Neural cell (in vitro differentiated cells): ENCODE measurements at regions not wholly inside any gene's neighbourhood (a gene's known extent, or its start where the extent isn't known, plus 50 kb on each side); places are given as distances from the start of the nearest gene placed in this dataset.

Experiments used
- H2AFZ ChIP-seq: fragments of 200-600, 300-800 bp; sonication (generic), shearing (Covaris generic); 2 replicates; pipeline ENCODE4 v1.6.0; 2014; ENCODE audit warnings: low read depth, mild to moderate bottlenecking, antibody characterized with exemption, low read length, moderate library complexity
- H3F3A ChIP-seq: fragments of 200-600 bp; shearing (Covaris generic); 2 replicates; pipeline ENCODE4 v1.6.1; 2016; ENCODE audit warnings: mild to moderate bottlenecking, moderate library complexity, mixed read lengths, antibody characterized with exemption, low read length; ENCODE audit not compliant: insufficient read depth, poor library complexity, severe bottlenecking
- H3K27ac ChIP-seq: fragments of 200-600, 300-800 bp; sonication (generic), shearing (Covaris generic); 2 replicates; pipeline ENCODE4 v1.5.1; 2014; ENCODE audit warnings: mild to moderate bottlenecking, low read length, moderate library complexity
- H3K27me3 ChIP-seq: fragments of 300-800, 200-600 bp; sonication (generic), shearing (Covaris generic); 2 replicates; pipeline ENCODE4 v1.6.0; 2014; ENCODE audit warnings: mild to moderate bottlenecking, low read depth, low read length, moderate library complexity; ENCODE audit not compliant: insufficient read depth
- H3K36me3 ChIP-seq: fragments of 300-800, 200-600 bp; sonication (generic), shearing (Covaris generic); 2 replicates; pipeline ENCODE4 v1.5.1; 2014; ENCODE audit warnings: mild to moderate bottlenecking, antibody characterized with exemption, low read length, moderate library complexity; ENCODE audit not compliant: insufficient read depth
- H3K4me2 ChIP-seq: fragments of 300-800, 200-600 bp; sonication (generic), shearing (Covaris generic); 2 replicates; pipeline ENCODE4 v1.6.0; 2014; ENCODE audit warnings: mild to moderate bottlenecking, low read length
- H3K4me3 ChIP-seq: fragments of 300-800, 200-600 bp; sonication (generic), shearing (Covaris generic); 2 replicates; pipeline ENCODE4 v1.5.1; 2014; ENCODE audit warnings: mild to moderate bottlenecking, low read length, moderate library complexity
- H3K79me2 ChIP-seq: fragments of 200-600 bp; shearing (Covaris generic); replicated peaks from 2 replicates; pipeline ENCODE4 v1.6.0; 2014; ENCODE audit warnings: mild to moderate bottlenecking, low read length, moderate library complexity; ENCODE audit not compliant: insufficient read depth
- H3K9ac ChIP-seq: fragments of 300-800, 200-600 bp; sonication (generic), shearing (Covaris generic); 2 replicates; pipeline ENCODE4 v1.6.1; 2016; ENCODE audit warnings: mild to moderate bottlenecking, low read length, mixed read lengths
- H3K9me2 ChIP-seq: fragments of 200-600 bp; shearing (Covaris generic); 2 replicates; pipeline ENCODE4 v1.6.1; 2016; ENCODE audit warnings: mild to moderate bottlenecking, low read length, mixed read lengths; ENCODE audit not compliant: insufficient read depth
- H3K9me3 ChIP-seq: fragments of 200-600, 300-800 bp; sonication (generic), shearing (Covaris generic); 2 replicates; pipeline ENCODE4 v1.6.1; 2016; ENCODE audit warnings: mild to moderate bottlenecking, mixed run types, low read length, moderate library complexity, mixed read lengths
- H4K20me1 ChIP-seq: fragments of 200-600 bp; shearing (Covaris generic); 2 replicates; pipeline ENCODE4 v1.6.1; 2016; ENCODE audit warnings: mild to moderate bottlenecking, mixed run types; ENCODE audit not compliant: insufficient read depth
- EP300 ChIP-seq: fragments of 450-650 bp; conservative IDR thresholded peaks from 2 replicates; pipeline ENCODE4 v1.6.1; 2014; ENCODE audit warnings: antibody characterized with exemption, mild to moderate bottlenecking, moderate library complexity; ENCODE audit not compliant: poor library complexity, severe bottlenecking
- EZH2 ChIP-seq: fragments of 200-600, 300-800 bp; shearing (Covaris generic), sonication (generic); IDR thresholded peaks from 2 replicates; pipeline ENCODE4 v1.6.1; 2014; ENCODE audit warnings: antibody characterized with exemption, low read length, borderline replicate concordance, mild to moderate bottlenecking; ENCODE audit not compliant: insufficient read depth, poor library complexity, severe bottlenecking
- MXI1 ChIP-seq: fragments of 450-650 bp; conservative IDR thresholded peaks from 2 replicates; pipeline ENCODE4 v1.6.1; 2014; ENCODE audit warnings: antibody characterized with exemption, mild to moderate bottlenecking; ENCODE audit not compliant: poor library complexity, severe bottlenecking
- POLR2AphosphoS5 ChIP-seq: IDR thresholded peaks from 2 replicates; pipeline ENCODE4 v1.6.1; 2012
- RAD21 ChIP-seq: fragments of 450-650 bp; conservative IDR thresholded peaks from 2 replicates; pipeline ENCODE4 v1.6.1; 2014; ENCODE audit warnings: antibody characterized with exemption, mild to moderate bottlenecking, moderate library complexity
- SMC3 ChIP-seq: fragments of 450-650 bp; conservative IDR thresholded peaks from 2 replicates; pipeline ENCODE4 v1.6.1; 2014; ENCODE audit warnings: antibody characterized with exemption, mild to moderate bottlenecking, moderate library complexity; ENCODE audit not compliant: poor library complexity
- TAF1 ChIP-seq: IDR thresholded peaks from 2 replicates; pipeline ENCODE4 v1.6.1; 2012; ENCODE audit warnings: low read depth
- TF ChIP-seq, protein P1 (sequence below): IDR thresholded peaks from 2 replicates; pipeline ENCODE4 v1.6.1; 2012; ENCODE audit warnings: borderline replicate concordance
- TF ChIP-seq, protein P2 (sequence below): fragments of 450-650 bp; IDR thresholded peaks from 2 replicates; pipeline ENCODE4 v1.5.1; 2014; ENCODE audit warnings: antibody characterized with exemption, mild to moderate bottlenecking, moderate library complexity; ENCODE audit not compliant: poor library complexity, severe bottlenecking

- Histone ChIP-seq H3K36me3 (no peaks in the 10 kb centered on the region), H3K4me3 (no peak overlapping the region), H3F3A (no peaks in the 10 kb centered on the region), H3K9ac (no peak overlapping the region), H3K27me3 (no peaks in the 10 kb centered on the region), H2AFZ (no peak overlapping the region), H3K9me3 (no peaks in the 10 kb centered on the region), H4K20me1 (no peaks in the 10 kb centered on the region), H3K9me2 (no peaks in the 10 kb centered on the region), H3K79me2 (no peaks in the 10 kb centered on the region), H3K4me2 (no peak overlapping the region), H3K27ac (no peak overlapping the region)
- TF ChIP-seq, protein P1, sequence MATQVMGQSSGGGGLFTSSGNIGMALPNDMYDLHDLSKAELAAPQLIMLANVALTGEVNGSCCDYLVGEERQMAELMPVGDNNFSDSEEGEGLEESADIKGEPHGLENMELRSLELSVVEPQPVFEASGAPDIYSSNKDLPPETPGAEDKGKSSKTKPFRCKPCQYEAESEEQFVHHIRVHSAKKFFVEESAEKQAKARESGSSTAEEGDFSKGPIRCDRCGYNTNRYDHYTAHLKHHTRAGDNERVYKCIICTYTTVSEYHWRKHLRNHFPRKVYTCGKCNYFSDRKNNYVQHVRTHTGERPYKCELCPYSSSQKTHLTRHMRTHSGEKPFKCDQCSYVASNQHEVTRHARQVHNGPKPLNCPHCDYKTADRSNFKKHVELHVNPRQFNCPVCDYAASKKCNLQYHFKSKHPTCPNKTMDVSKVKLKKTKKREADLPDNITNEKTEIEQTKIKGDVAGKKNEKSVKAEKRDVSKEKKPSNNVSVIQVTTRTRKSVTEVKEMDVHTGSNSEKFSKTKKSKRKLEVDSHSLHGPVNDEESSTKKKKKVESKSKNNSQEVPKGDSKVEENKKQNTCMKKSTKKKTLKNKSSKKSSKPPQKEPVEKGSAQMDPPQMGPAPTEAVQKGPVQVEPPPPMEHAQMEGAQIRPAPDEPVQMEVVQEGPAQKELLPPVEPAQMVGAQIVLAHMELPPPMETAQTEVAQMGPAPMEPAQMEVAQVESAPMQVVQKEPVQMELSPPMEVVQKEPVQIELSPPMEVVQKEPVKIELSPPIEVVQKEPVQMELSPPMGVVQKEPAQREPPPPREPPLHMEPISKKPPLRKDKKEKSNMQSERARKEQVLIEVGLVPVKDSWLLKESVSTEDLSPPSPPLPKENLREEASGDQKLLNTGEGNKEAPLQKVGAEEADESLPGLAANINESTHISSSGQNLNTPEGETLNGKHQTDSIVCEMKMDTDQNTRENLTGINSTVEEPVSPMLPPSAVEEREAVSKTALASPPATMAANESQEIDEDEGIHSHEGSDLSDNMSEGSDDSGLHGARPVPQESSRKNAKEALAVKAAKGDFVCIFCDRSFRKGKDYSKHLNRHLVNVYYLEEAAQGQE: no peak
- TF ChIP-seq MXI1 (no peak), RAD21 (no peak), SMC3 (no peak), TAF1 (no peak), EP300 (no peak), EZH2 (no peak), POLR2AphosphoS5 (no peak)
- TF ChIP-seq, protein P2, sequence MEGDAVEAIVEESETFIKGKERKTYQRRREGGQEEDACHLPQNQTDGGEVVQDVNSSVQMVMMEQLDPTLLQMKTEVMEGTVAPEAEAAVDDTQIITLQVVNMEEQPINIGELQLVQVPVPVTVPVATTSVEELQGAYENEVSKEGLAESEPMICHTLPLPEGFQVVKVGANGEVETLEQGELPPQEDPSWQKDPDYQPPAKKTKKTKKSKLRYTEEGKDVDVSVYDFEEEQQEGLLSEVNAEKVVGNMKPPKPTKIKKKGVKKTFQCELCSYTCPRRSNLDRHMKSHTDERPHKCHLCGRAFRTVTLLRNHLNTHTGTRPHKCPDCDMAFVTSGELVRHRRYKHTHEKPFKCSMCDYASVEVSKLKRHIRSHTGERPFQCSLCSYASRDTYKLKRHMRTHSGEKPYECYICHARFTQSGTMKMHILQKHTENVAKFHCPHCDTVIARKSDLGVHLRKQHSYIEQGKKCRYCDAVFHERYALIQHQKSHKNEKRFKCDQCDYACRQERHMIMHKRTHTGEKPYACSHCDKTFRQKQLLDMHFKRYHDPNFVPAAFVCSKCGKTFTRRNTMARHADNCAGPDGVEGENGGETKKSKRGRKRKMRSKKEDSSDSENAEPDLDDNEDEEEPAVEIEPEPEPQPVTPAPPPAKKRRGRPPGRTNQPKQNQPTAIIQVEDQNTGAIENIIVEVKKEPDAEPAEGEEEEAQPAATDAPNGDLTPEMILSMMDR: no peak
Measured at GRCh38 chr5:28831042-28831441, 1792.7 kb upstream of the CDH9 start.

DNA sequence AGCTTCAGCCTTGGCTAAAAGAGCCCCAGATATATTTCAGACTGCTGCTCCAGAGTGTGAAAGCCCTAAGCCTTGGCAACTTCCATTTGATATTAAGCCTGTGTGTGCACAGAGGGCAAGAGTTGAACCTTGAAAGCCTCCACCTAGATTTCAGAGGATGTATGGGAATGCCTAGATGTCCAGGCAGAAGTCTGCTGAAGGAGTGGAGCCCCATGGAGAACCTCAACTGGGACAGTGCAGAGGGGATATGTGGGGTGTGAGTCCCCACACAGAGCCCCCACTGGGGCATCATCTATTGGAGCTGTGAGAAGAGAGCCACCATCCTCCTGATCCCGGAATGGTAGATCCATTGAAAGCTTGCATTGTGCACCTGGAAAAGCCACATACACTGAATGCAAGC lies 1784.8 kb upstream of the CDH9 start:
- H3K79me2 ChIP-seq: no peaks in the 10 kb centered on the region
- H3K27ac ChIP-seq: no peak overlapping the region
- no peak overlapping the region for H3K4me3 ChIP-seq
- H3F3A ChIP-seq: no peaks in the 10 kb centered on the region
- no peaks in the 10 kb centered on the region for H3K9me2 ChIP-seq
- no peaks in the 10 kb centered on the region for H3K36me3 ChIP-seq
- H3K27me3 ChIP-seq: no peaks in the 10 kb centered on the region
- H3K9me3 ChIP-seq: peaks cover 5% of the 10 kb centered on the region
- H3K4me2 ChIP-seq: no peak overlapping the region
- H2AFZ ChIP-seq: no peak overlapping the region
- no peak overlapping the region for H3K9ac ChIP-seq
- no peaks in the 10 kb centered on the region for H4K20me1 ChIP-seq
- TF ChIP-seq EZH2 (no peak), EP300 (no peak), RAD21 (no peak), TAF1 (no peak), MXI1 (no peak), POLR2AphosphoS5 (no peak), SMC3 (no peak)
- TF ChIP-seq, protein P2: no peak
- TF ChIP-seq, protein P1: no peak
